ENCODE measurements at regions not wholly inside any gene's neighbourhood (a gene's known extent, or its start where the extent isn't known, plus 50 kb on each side); places are given as distances from the start of the nearest gene placed in this dataset.

DNA sequence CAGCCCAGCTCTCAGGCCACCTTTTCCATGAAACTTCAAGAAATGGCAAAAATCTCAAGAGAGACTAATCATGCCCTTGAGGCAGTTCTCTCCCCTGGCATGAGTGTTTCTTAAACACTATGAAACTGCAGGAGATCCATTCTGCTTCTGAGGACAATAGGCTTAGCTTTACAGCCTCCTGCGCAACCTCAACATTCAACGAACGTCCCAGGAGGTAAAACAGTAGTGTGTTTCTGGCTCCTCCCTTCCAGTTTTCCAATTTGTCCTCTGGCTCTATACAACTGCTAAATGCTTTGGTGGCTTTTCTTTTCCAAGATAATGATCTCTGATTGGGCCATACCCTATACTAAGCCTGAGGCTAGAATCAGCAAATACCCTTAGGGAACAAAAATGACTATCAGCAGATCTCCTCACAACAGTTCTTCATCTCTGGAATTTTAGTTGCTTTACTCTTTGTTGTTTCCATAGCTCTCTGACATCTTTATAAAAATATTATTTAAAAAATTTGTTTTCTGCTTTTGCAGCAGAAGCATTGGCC, 87.0 kb upstream of the FAT1 start:
- H3K4me3 ChIP-seq = no peak overlapping the region
- no peak overlapping the region for H3K4me2 ChIP-seq
- H2AFZ ChIP-seq = no peak overlapping the region
- H3K27me3 ChIP-seq = no peaks in the 10 kb centered on the region
- H3K9me3 ChIP-seq (ENCODE audit: low read depth) = no peaks in the 10 kb centered on the region
- WGBS (ENCODE audit: low lambda C conversion rate, missing lambda C conversion rate) = 47% methylated on average over 3 of the region's 3 CpGs
- no peak for DNase-seq (ENCODE audit: low spot score)
- H3K36me3 ChIP-seq (replicated peaks; ENCODE audit: insufficient read depth, low read depth) = no peaks in the 10 kb centered on the region
- no peaks in the 10 kb centered on the region for H3K9me2 ChIP-seq (replicated peaks; ENCODE audit: insufficient read depth)
- no peak overlapping the region for H3K27ac ChIP-seq
- H3K79me2 ChIP-seq = no peaks in the 10 kb centered on the region
- no peaks in the 10 kb centered on the region for H4K20me1 ChIP-seq (ENCODE audit: insufficient read depth, poor library complexity, severe bottlenecking)
- TF ChIP-seq, protein P1, sequence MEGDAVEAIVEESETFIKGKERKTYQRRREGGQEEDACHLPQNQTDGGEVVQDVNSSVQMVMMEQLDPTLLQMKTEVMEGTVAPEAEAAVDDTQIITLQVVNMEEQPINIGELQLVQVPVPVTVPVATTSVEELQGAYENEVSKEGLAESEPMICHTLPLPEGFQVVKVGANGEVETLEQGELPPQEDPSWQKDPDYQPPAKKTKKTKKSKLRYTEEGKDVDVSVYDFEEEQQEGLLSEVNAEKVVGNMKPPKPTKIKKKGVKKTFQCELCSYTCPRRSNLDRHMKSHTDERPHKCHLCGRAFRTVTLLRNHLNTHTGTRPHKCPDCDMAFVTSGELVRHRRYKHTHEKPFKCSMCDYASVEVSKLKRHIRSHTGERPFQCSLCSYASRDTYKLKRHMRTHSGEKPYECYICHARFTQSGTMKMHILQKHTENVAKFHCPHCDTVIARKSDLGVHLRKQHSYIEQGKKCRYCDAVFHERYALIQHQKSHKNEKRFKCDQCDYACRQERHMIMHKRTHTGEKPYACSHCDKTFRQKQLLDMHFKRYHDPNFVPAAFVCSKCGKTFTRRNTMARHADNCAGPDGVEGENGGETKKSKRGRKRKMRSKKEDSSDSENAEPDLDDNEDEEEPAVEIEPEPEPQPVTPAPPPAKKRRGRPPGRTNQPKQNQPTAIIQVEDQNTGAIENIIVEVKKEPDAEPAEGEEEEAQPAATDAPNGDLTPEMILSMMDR (IDR thresholded peaks at IDR 0.05; ENCODE audit: poor library complexity) = no peak
- no peak for TF ChIP-seq EZH2 (IDR thresholded peaks at IDR 0.05; ENCODE audit: borderline replicate concordance)
- TF ChIP-seq EZH2phosphoT487 (IDR thresholded peaks at IDR 0.05; ENCODE audit: low read depth, severe bottlenecking, unreplicated experiment) = no peak
- H3K4me1 ChIP-seq (ENCODE audit: insufficient read depth) = peaks cover 4% of the 10 kb centered on the region

- TF ChIP-seq EZH2 (IDR thresholded peaks at IDR 0.05; ENCODE audit: borderline replicate concordance) (no peak), EZH2phosphoT487 (IDR thresholded peaks at IDR 0.05; ENCODE audit: low read depth, severe bottlenecking, unreplicated experiment) (no peak)
- TF ChIP-seq, protein P1 (IDR thresholded peaks at IDR 0.05; ENCODE audit: poor library complexity) = no peak
- Histone ChIP-seq H3K9me3 (ENCODE audit: low read depth) (no peaks in the 10 kb centered on the region), H2AFZ (no peak overlapping the region), H3K27ac (no peak overlapping the region), H3K36me3 (replicated peaks; ENCODE audit: insufficient read depth, low read depth) (no peaks in the 10 kb centered on the region), H3K4me2 (no peak overlapping the region), H3K9me2 (replicated peaks; ENCODE audit: insufficient read depth) (no peaks in the 10 kb centered on the region), H4K20me1 (ENCODE audit: insufficient read depth, poor library complexity, severe bottlenecking) (no peaks in the 10 kb centered on the region), H3K27me3 (no peaks in the 10 kb centered on the region), H3K4me3 (no peak overlapping the region), H3K4me1 (ENCODE audit: insufficient read depth) (no peaks in the 10 kb centered on the region), H3K79me2 (no peaks in the 10 kb centered on the region)
- no peak for DNase-seq (ENCODE audit: low spot score)
These were observed 88.9 kb upstream of the FAT1 start for GRCh38 chr4:186812592-186812991.

- DNase-seq (ENCODE audit: low spot score) = no peak
- no peak overlapping the region for H3K27ac ChIP-seq
- no peak overlapping the region for H3K4me3 ChIP-seq
- no peaks in the 10 kb centered on the region for H3K79me2 ChIP-seq
- no peak overlapping the region for H3K4me2 ChIP-seq
- H3K36me3 ChIP-seq (replicated peaks; ENCODE audit: insufficient read depth, low read depth) = no peaks in the 10 kb centered on the region
- TF ChIP-seq, protein P1 (IDR thresholded peaks at IDR 0.05; ENCODE audit: poor library complexity) = no peak
- TF ChIP-seq EZH2 (IDR thresholded peaks at IDR 0.05; ENCODE audit: borderline replicate concordance) (no peak), EZH2phosphoT487 (IDR thresholded peaks at IDR 0.05; ENCODE audit: low read depth, severe bottlenecking, unreplicated experiment) (no peak)
- H3K9me3 ChIP-seq (ENCODE audit: low read depth) = no peaks in the 10 kb centered on the region
- H3K9me2 ChIP-seq (replicated peaks; ENCODE audit: insufficient read depth) = no peaks in the 10 kb centered on the region
- 89% methylated on average over 3 of the region's 3 CpGs for WGBS (ENCODE audit: low lambda C conversion rate, missing lambda C conversion rate)
- H4K20me1 ChIP-seq (ENCODE audit: insufficient read depth, poor library complexity, severe bottlenecking) = no peaks in the 10 kb centered on the region
- no peak overlapping the region for H2AFZ ChIP-seq
- no peaks in the 10 kb centered on the region for H3K4me1 ChIP-seq (ENCODE audit: insufficient read depth)
- H3K27me3 ChIP-seq = no peaks in the 10 kb centered on the region
These were observed 89.9 kb upstream of the FAT1 start for GRCh38 chr4:186813377-186814068.

Data from hepatocyte (in vitro differentiated cells).